ENCODE measurements at regions not wholly inside any gene's neighbourhood (a gene's known extent, or its start where the extent isn't known, plus 50 kb on each side); places are given as distances from the start of the nearest gene placed in this dataset.

DNA sequence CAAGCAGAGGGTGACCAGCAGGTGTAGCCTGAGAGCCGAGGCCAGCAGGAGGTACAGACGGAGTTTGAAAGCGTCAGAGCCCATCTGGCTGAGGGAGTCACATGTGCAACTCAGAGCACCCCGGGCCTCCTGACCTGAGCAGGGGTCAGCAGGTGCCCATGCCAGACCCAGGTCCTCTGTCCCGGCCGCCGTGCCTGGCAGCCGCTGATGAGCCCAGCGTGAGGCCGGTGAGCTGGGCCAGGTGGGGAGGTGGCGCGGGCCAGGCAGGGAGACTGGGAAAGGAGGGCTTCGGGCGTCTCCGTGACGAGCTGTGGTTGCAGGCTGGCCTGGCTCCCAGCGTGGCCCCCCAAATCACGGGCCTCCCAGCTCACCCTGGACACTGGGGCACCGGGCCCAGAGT is 130.9 kb downstream of the CHSY1 start:
- TF ChIP-seq CTCF (IDR thresholded peaks at IDR 0.05): no peak
- Mint-ChIP-seq H3K4me1 (peaks cover 55% of the 10 kb centered on the region), H3K27me3 (ENCODE audit: low read depth, poor library complexity) (peaks cover 3% of the 10 kb centered on the region), H3K4me3 (no peak overlapping the region), H3K27ac (peak overlapping the region; percentile 71), H3K9me3 (no peaks in the 10 kb centered on the region), H3K36me3 (ENCODE audit: low read depth) (no peaks in the 10 kb centered on the region)
- no peak for DNase-seq

DNA sequence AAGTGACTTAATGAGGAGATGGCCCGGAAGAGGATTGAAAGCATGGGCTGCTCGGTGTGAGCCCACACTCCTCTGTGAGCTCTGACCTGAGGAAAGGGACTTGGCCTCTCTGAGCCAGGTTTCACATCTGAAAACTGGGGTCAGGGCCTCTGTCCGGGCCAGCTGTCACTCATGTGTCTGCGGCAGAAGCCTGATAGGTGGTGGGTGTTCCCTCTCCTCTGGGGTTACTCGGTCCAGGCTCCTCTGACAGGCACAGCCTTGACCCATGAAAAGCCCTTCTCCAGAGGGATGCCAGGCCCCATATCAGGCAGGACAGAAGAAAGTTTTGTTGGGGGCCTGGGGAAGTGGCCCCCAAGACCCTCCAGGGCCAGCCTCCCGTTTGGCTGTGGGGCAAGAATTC is 131.4 kb downstream of the CHSY1 start:
- no peak for DNase-seq
- H3K36me3 Mint-ChIP-seq (ENCODE audit: low read depth): no peaks in the 10 kb centered on the region
- H3K27ac Mint-ChIP-seq: no peak overlapping the region
- no peak for TF ChIP-seq CTCF (IDR thresholded peaks at IDR 0.05)
- no peak overlapping the region for H3K4me3 Mint-ChIP-seq
- no peaks in the 10 kb centered on the region for H3K9me3 Mint-ChIP-seq
- H3K27me3 Mint-ChIP-seq (ENCODE audit: low read depth, poor library complexity): peaks cover 4% of the 10 kb centered on the region
- H3K4me1 Mint-ChIP-seq: peaks cover 59% of the 10 kb centered on the region

All from nephron progenitor cell (in vitro differentiated cells).